ENCODE measurements at regions not wholly inside any gene's neighbourhood (a gene's known extent, or its start where the extent isn't known, plus 50 kb on each side); places are given as distances from the start of the nearest gene placed in this dataset.

DNA sequence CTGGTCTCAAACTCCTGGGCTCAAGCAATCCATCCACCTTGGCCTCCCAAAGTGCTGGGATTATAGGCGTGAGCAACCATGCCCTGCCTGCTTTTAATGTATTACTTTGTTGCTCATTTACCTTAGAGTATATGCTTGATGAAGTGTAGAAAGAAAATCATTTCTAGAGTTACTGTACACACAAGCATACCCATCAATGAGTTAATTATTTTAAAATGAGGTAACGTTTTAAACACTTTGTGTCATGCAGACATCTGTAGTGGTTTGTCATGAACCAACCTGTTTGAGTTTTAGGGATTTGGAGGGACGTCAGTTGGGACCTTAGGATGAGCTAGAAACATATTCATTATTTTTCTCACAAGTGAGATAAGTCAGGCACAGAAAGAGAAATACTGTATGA is 332.4 kb upstream of the IGF1R start:
- TF ChIP-seq EP300 (IDR thresholded peaks at IDR 0.05) (no peak), POLR2A (IDR thresholded peaks at IDR 0.05) (no peak), POLR2AphosphoS5 (IDR thresholded peaks at IDR 0.05) (no peak)
- TF ChIP-seq, protein P1, sequence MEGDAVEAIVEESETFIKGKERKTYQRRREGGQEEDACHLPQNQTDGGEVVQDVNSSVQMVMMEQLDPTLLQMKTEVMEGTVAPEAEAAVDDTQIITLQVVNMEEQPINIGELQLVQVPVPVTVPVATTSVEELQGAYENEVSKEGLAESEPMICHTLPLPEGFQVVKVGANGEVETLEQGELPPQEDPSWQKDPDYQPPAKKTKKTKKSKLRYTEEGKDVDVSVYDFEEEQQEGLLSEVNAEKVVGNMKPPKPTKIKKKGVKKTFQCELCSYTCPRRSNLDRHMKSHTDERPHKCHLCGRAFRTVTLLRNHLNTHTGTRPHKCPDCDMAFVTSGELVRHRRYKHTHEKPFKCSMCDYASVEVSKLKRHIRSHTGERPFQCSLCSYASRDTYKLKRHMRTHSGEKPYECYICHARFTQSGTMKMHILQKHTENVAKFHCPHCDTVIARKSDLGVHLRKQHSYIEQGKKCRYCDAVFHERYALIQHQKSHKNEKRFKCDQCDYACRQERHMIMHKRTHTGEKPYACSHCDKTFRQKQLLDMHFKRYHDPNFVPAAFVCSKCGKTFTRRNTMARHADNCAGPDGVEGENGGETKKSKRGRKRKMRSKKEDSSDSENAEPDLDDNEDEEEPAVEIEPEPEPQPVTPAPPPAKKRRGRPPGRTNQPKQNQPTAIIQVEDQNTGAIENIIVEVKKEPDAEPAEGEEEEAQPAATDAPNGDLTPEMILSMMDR (IDR thresholded peaks at IDR 0.05) = no peak

Data from suprapubic skin (tissue), 4 donors.